HEK293 (cell line): ENCODE measurements at regions not wholly inside any gene's neighbourhood (a gene's known extent, or its start where the extent isn't known, plus 50 kb on each side); places are given as distances from the start of the nearest gene placed in this dataset.

ENCODE experiments used
- BCL11A ChIP-seq: fragments of 450-650 bp; formaldehyde crosslinking; IDR thresholded peaks from 2 replicates; pipeline ENCODE4 v1.5.1; 2016; ENCODE audit warnings: low read depth, missing biosample characterization, missing genetic modification characterization
- CTCF ChIP-seq: fragments of 450-650 bp; formaldehyde crosslinking; IDR thresholded peaks from 2 replicates; pipeline ENCODE4 v1.5.1; 2016; ENCODE audit warnings: missing biosample characterization, missing genetic modification characterization
- GLIS1 ChIP-seq: fragments of 450-650 bp; formaldehyde crosslinking; IDR thresholded peaks from 2 replicates; pipeline ENCODE4 v1.5.1; 2016; ENCODE audit warnings: missing biosample characterization, missing genetic modification characterization
- HOXA7 ChIP-seq: sonication (generic); formaldehyde crosslinking; IDR thresholded peaks from 2 replicates; pipeline ENCODE4 v1.8.1; 2022; ENCODE audit warnings: missing genetic modification reagents, borderline replicate concordance
- SALL2 ChIP-seq: fragments of 450-650 bp; formaldehyde crosslinking; IDR thresholded peaks from 2 replicates; pipeline ENCODE4 v1.5.0; 2017; ENCODE audit warnings: missing biosample characterization, mild to moderate bottlenecking, missing genetic modification characterization, borderline replicate concordance
- ZNF530 ChIP-seq: fragments of 450-650 bp; formaldehyde crosslinking; IDR thresholded peaks from 2 replicates; pipeline ENCODE4 v1.5.1; 2016; ENCODE audit warnings: low read depth, missing biosample characterization, missing genetic modification characterization
- TF ChIP-seq, protein P1 (sequence below): fragments of 450-650 bp; formaldehyde crosslinking; IDR thresholded peaks from 2 replicates; pipeline ENCODE4 v1.5.1; 2016; ENCODE audit warnings: missing biosample characterization, missing genetic modification characterization
- TF ChIP-seq, protein P2 (sequence below): fragments of 450-650 bp; formaldehyde crosslinking; IDR thresholded peaks from 2 replicates; pipeline ENCODE4 v1.5.1; 2016; ENCODE audit warnings: missing biosample characterization, missing genetic modification characterization, low read depth

- TF ChIP-seq BCL11A (tag by site-specific recombination) (no peak), CTCF (tag by site-specific recombination) (no peak), ZNF530 (tag by site-specific recombination) (no peak), SALL2 (tag by site-specific recombination) (no peak), HOXA7 (CRISPR knock-in tag) (no peak), GLIS1 (tag by site-specific recombination) (no peak)
- TF ChIP-seq, protein P1, sequence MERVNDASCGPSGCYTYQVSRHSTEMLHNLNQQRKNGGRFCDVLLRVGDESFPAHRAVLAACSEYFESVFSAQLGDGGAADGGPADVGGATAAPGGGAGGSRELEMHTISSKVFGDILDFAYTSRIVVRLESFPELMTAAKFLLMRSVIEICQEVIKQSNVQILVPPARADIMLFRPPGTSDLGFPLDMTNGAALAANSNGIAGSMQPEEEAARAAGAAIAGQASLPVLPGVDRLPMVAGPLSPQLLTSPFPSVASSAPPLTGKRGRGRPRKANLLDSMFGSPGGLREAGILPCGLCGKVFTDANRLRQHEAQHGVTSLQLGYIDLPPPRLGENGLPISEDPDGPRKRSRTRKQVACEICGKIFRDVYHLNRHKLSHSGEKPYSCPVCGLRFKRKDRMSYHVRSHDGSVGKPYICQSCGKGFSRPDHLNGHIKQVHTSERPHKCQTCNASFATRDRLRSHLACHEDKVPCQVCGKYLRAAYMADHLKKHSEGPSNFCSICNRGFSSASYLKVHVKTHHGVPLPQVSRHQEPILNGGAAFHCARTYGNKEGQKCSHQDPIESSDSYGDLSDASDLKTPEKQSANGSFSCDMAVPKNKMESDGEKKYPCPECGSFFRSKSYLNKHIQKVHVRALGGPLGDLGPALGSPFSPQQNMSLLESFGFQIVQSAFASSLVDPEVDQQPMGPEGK, result no peak
- TF ChIP-seq, protein P2, sequence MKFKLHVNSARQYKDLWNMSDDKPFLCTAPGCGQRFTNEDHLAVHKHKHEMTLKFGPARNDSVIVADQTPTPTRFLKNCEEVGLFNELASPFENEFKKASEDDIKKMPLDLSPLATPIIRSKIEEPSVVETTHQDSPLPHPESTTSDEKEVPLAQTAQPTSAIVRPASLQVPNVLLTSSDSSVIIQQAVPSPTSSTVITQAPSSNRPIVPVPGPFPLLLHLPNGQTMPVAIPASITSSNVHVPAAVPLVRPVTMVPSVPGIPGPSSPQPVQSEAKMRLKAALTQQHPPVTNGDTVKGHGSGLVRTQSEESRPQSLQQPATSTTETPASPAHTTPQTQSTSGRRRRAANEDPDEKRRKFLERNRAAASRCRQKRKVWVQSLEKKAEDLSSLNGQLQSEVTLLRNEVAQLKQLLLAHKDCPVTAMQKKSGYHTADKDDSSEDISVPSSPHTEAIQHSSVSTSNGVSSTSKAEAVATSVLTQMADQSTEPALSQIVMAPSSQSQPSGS, result no peak
These were observed 79.1 kb downstream of the UTRN start for GRCh38 chr6:144364208-144364720.
